PFSK-1 (cell line): ENCODE measurements at regions not wholly inside any gene's neighbourhood (a gene's known extent, or its start where the extent isn't known, plus 50 kb on each side); places are given as distances from the start of the nearest gene placed in this dataset.

ENCODE experiments used
- POLR2AphosphoS5 ChIP-seq: IDR thresholded peaks from 2 replicates; pipeline ENCODE4 v1.6.1; 2012; ENCODE audit warnings: low read depth, mild to moderate bottlenecking, control low read depth, low read length, moderate library complexity
- SIN3A ChIP-seq: IDR thresholded peaks from 2 replicates; pipeline ENCODE4 v1.6.1; 2012; ENCODE audit warnings: mild to moderate bottlenecking, low read length, moderate library complexity, borderline replicate concordance; ENCODE audit not compliant: insufficient read depth
- TF ChIP-seq, protein P1 (sequence below), 2 experiments: IDR thresholded peaks; 2 replicates each; pipeline versions ENCODE4 v1.6.1 to v1.8.0; 2011 to 2012; ENCODE audit warnings: low read depth in 2 of 2, low read length in 2 of 2, control low read depth in 1 of 2, inconsistent platforms in 1 of 2, mild to moderate bottlenecking in 1 of 2, moderate library complexity in 1 of 2; ENCODE audit not compliant: insufficient read depth in 1 of 2

DNA sequence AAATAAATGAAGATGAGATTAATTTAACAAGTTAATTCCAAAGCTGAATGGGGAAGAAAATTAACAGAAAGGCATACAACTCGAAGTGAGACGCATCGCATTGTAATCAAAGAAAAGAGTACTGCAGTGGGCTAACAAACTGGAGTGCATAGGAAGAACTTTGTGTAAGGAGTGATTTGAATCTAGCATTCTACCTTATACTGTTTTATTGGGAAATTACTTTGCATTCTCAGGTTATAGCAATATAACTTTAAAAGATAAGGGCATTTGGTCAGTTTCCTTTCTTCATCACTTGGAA, 124.5 kb upstream of the TLE4 start:
- TF ChIP-seq, protein P1, sequence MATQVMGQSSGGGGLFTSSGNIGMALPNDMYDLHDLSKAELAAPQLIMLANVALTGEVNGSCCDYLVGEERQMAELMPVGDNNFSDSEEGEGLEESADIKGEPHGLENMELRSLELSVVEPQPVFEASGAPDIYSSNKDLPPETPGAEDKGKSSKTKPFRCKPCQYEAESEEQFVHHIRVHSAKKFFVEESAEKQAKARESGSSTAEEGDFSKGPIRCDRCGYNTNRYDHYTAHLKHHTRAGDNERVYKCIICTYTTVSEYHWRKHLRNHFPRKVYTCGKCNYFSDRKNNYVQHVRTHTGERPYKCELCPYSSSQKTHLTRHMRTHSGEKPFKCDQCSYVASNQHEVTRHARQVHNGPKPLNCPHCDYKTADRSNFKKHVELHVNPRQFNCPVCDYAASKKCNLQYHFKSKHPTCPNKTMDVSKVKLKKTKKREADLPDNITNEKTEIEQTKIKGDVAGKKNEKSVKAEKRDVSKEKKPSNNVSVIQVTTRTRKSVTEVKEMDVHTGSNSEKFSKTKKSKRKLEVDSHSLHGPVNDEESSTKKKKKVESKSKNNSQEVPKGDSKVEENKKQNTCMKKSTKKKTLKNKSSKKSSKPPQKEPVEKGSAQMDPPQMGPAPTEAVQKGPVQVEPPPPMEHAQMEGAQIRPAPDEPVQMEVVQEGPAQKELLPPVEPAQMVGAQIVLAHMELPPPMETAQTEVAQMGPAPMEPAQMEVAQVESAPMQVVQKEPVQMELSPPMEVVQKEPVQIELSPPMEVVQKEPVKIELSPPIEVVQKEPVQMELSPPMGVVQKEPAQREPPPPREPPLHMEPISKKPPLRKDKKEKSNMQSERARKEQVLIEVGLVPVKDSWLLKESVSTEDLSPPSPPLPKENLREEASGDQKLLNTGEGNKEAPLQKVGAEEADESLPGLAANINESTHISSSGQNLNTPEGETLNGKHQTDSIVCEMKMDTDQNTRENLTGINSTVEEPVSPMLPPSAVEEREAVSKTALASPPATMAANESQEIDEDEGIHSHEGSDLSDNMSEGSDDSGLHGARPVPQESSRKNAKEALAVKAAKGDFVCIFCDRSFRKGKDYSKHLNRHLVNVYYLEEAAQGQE (IDR thresholded peaks at IDR 0.05; ENCODE audit: insufficient read depth in 1 of 2, low read depth in 2 of 2, low read length in 2 of 2) = no peak
- no peak for TF ChIP-seq POLR2AphosphoS5
- no peak for TF ChIP-seq SIN3A
